WTC11 (cell line): ENCODE measurements at regions not wholly inside any gene's neighbourhood (a gene's known extent, or its start where the extent isn't known, plus 50 kb on each side); places are given as distances from the start of the nearest gene placed in this dataset.

Experiments used
- ATAC-seq: fragments of 200-7000 bp; cut with Tn5 transposase; 2 replicates; pipeline ENCODE4 v1.10.0; 2021; ENCODE audit warnings: mild to moderate bottlenecking, moderate library complexity
- CTCF ChIA-PET: fragments of 300-600 bp; sonication (Branson Sonifier 250); formaldehyde crosslinking; loops from one replicate; lab custom pipeline; 2021; ENCODE audit warnings: antibody characterized with exemption; lab: Charles Lee
- POLR2A ChIA-PET: fragments of 350-600 bp; sonication (Branson Sonifier 250); formaldehyde crosslinking; loops from one replicate; lab custom pipeline; 2021; ENCODE audit warnings: antibody characterized with exemption; lab: Charles Lee
- DNase-seq: peaks from one replicate; pipeline ENCODE4 v3.0.0; 2021; ENCODE audit warnings: low spot score
- H3K27ac Mint-ChIP-seq: 2 replicates; pipeline ENCODE4 v1.8.0; 2021; ENCODE audit warnings: mixed read lengths
- H3K27me3 Mint-ChIP-seq: 2 replicates; pipeline ENCODE4 v1.8.0; 2021; ENCODE audit warnings: low read depth, mild to moderate bottlenecking, moderate library complexity, mixed read lengths
- H3K36me3 Mint-ChIP-seq: 2 replicates; pipeline ENCODE4 v1.8.0; 2021; ENCODE audit warnings: mixed read lengths
- H3K4me1 Mint-ChIP-seq: 2 replicates; pipeline ENCODE4 v1.8.0; 2022; ENCODE audit warnings: mixed read lengths
- H3K4me3 Mint-ChIP-seq: 2 replicates; pipeline ENCODE4 v1.8.0; 2021; ENCODE audit warnings: mild to moderate bottlenecking, moderate library complexity, mixed read lengths
- H3K9me3 Mint-ChIP-seq: 2 replicates; pipeline ENCODE4 v1.8.0; 2021; ENCODE audit warnings: mixed read lengths
- CREB1 ChIP-seq: sonication (generic); formaldehyde crosslinking; IDR thresholded peaks from 2 replicates; pipeline ENCODE4 v1.8.0; 2023; ENCODE audit warnings: mild to moderate bottlenecking, missing genetic modification reagents
- CTCF ChIP-seq: fragments of 200-600 bp; IDR thresholded peaks from 2 replicates; pipeline ENCODE4 v1.8.0; 2022; ENCODE audit warnings: antibody characterized with exemption
- E2F1 ChIP-seq: sonication (generic); formaldehyde crosslinking; IDR thresholded peaks from 2 replicates; pipeline ENCODE4 v1.8.0; 2022; ENCODE audit warnings: mild to moderate bottlenecking, missing genetic modification reagents
- ELF4 ChIP-seq: sonication (generic); formaldehyde crosslinking; IDR thresholded peaks from 2 replicates; pipeline ENCODE4 v1.8.1; 2022; ENCODE audit warnings: low read depth, mild to moderate bottlenecking, moderate library complexity, missing genetic modification reagents
- GTF2I ChIP-seq: fragments of 250-450 bp; sonication (Bioruptor Pico); conservative IDR thresholded peaks from 2 replicates; pipeline ENCODE4 v1.4.0; 2021; ENCODE audit warnings: mild to moderate bottlenecking
- NFATC4 ChIP-seq: fragments of 250-450 bp; sonication (Bioruptor Pico); IDR thresholded peaks from 2 replicates; pipeline ENCODE4 v1.9.0; 2021; ENCODE audit warnings: mild to moderate bottlenecking
- NFYB ChIP-seq: sonication (generic); formaldehyde crosslinking; conservative IDR thresholded peaks from 2 replicates; pipeline ENCODE4 v1.8.0; 2022; ENCODE audit warnings: low read depth, missing genetic modification reagents
- NR1H2 ChIP-seq: sonication (generic); formaldehyde crosslinking; IDR thresholded peaks from 2 replicates; pipeline ENCODE4 v1.9.0; 2021; ENCODE audit warnings: mild to moderate bottlenecking, moderate library complexity, missing genetic modification reagents
- NR3C1 ChIP-seq: sonication (generic); formaldehyde crosslinking; conservative IDR thresholded peaks from 2 replicates; pipeline ENCODE4 v1.8.1; 2023; ENCODE audit warnings: low read depth, mild to moderate bottlenecking, missing genetic modification reagents
- PRRX2 ChIP-seq: fragments of 250-450 bp; sonication (Bioruptor Pico); IDR thresholded peaks from 2 replicates; pipeline ENCODE4 v1.8.0; 2021; ENCODE audit warnings: mild to moderate bottlenecking
- RORB ChIP-seq: fragments of 250-450 bp; sonication (Bioruptor Pico); IDR thresholded peaks from 2 replicates; pipeline ENCODE4 v1.9.0; 2021; ENCODE audit warnings: mild to moderate bottlenecking
- SMAD3 ChIP-seq: sonication (generic); formaldehyde crosslinking; IDR thresholded peaks from 2 replicates; pipeline ENCODE4 v1.8.0; 2022; ENCODE audit warnings: missing genetic modification reagents, mild to moderate bottlenecking, borderline replicate concordance
- TP53 ChIP-seq: sonication (generic); formaldehyde crosslinking; IDR thresholded peaks from 2 replicates; pipeline ENCODE4 v1.8.1; 2023; ENCODE audit warnings: mild to moderate bottlenecking, missing genetic modification reagents
- ZBTB43 ChIP-seq: sonication (generic); formaldehyde crosslinking; IDR thresholded peaks from 2 replicates; pipeline ENCODE4 v1.8.1; 2023; ENCODE audit warnings: mild to moderate bottlenecking, missing genetic modification reagents
- ZNF671 ChIP-seq: fragments of 250-450 bp; sonication (Bioruptor Pico); IDR thresholded peaks from 2 replicates; pipeline ENCODE4 v1.8.0; 2021; ENCODE audit warnings: mild to moderate bottlenecking
- TF ChIP-seq, protein P1 (sequence below): sonication (generic); formaldehyde crosslinking; IDR thresholded peaks from 2 replicates; pipeline ENCODE4 v1.8.1; 2023; ENCODE audit warnings: mild to moderate bottlenecking, missing genetic modification reagents, borderline replicate concordance
- TF ChIP-seq, protein P2 (sequence below): sonication (generic); formaldehyde crosslinking; IDR thresholded peaks from 2 replicates; pipeline ENCODE4 v1.8.1; 2022; ENCODE audit warnings: missing genetic modification reagents, borderline replicate concordance
- TF ChIP-seq, protein P3 (sequence below): sonication (generic); formaldehyde crosslinking; IDR thresholded peaks from 2 replicates; pipeline ENCODE4 v1.8.1; 2023; ENCODE audit warnings: mild to moderate bottlenecking, missing genetic modification reagents, moderate library complexity

GRCh38 chr2:217337771-217338170 lies 477.9 kb upstream of the TNP1 start:
- Mint-ChIP-seq H3K4me1 (peaks cover 23% of the 10 kb centered on the region), H3K36me3 (no peaks in the 10 kb centered on the region), H3K9me3 (no peaks in the 10 kb centered on the region), H3K27ac (no peak overlapping the region), H3K27me3 (peaks cover 43% of the 10 kb centered on the region), H3K4me3 (no peak overlapping the region)
- no peak for TF ChIP-seq CTCF
- no peak for TF ChIP-seq RORB (CRISPR knock-in tag)
- no peak for TF ChIP-seq GTF2I
- no peak for TF ChIP-seq NR1H2
- no peak for TF ChIP-seq PRRX2 (CRISPR knock-in tag)
- no peak for TF ChIP-seq TP53 (CRISPR knock-in tag)
- TF ChIP-seq E2F1 (CRISPR knock-in tag) = no peak
- no peak for TF ChIP-seq ZNF671
- no peak for TF ChIP-seq ELF4 (CRISPR knock-in tag)
- TF ChIP-seq SMAD3 (CRISPR knock-in tag) = no peak
- TF ChIP-seq CREB1 = no peak
- TF ChIP-seq ZBTB43 = no peak
- TF ChIP-seq, protein P1, sequence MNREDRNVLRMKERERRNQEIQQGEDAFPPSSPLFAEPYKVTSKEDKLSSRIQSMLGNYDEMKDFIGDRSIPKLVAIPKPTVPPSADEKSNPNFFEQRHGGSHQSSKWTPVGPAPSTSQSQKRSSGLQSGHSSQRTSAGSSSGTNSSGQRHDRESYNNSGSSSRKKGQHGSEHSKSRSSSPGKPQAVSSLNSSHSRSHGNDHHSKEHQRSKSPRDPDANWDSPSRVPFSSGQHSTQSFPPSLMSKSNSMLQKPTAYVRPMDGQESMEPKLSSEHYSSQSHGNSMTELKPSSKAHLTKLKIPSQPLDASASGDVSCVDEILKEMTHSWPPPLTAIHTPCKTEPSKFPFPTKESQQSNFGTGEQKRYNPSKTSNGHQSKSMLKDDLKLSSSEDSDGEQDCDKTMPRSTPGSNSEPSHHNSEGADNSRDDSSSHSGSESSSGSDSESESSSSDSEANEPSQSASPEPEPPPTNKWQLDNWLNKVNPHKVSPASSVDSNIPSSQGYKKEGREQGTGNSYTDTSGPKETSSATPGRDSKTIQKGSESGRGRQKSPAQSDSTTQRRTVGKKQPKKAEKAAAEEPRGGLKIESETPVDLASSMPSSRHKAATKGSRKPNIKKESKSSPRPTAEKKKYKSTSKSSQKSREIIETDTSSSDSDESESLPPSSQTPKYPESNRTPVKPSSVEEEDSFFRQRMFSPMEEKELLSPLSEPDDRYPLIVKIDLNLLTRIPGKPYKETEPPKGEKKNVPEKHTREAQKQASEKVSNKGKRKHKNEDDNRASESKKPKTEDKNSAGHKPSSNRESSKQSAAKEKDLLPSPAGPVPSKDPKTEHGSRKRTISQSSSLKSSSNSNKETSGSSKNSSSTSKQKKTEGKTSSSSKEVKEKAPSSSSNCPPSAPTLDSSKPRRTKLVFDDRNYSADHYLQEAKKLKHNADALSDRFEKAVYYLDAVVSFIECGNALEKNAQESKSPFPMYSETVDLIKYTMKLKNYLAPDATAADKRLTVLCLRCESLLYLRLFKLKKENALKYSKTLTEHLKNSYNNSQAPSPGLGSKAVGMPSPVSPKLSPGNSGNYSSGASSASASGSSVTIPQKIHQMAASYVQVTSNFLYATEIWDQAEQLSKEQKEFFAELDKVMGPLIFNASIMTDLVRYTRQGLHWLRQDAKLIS = no peak
- TF ChIP-seq NFATC4 (CRISPR knock-in tag) = no peak
- no peak for TF ChIP-seq NFYB (CRISPR knock-in tag)
- TF ChIP-seq, protein P2, sequence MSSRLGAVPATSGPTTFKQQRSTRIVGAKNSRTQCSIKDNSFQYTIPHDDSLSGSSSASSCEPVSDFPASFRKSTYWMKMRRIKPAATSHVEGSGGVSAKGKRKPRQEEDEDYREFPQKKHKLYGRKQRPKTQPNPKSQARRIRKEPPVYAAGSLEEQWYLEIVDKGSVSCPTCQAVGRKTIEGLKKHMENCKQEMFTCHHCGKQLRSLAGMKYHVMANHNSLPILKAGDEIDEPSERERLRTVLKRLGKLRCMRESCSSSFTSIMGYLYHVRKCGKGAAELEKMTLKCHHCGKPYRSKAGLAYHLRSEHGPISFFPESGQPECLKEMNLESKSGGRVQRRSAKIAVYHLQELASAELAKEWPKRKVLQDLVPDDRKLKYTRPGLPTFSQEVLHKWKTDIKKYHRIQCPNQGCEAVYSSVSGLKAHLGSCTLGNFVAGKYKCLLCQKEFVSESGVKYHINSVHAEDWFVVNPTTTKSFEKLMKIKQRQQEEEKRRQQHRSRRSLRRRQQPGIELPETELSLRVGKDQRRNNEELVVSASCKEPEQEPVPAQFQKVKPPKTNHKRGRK (CRISPR knock-in tag) = no peak
- TF ChIP-seq, protein P3, sequence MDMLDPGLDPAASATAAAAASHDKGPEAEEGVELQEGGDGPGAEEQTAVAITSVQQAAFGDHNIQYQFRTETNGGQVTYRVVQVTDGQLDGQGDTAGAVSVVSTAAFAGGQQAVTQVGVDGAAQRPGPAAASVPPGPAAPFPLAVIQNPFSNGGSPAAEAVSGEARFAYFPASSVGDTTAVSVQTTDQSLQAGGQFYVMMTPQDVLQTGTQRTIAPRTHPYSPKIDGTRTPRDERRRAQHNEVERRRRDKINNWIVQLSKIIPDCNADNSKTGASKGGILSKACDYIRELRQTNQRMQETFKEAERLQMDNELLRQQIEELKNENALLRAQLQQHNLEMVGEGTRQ (CRISPR knock-in tag) = no peak
- no peak for TF ChIP-seq NR3C1
- DNase-seq (no peak), ATAC-seq (no peak)
- POLR2A ChIA-PET = interaction anchor here (0.6 kb wide), 1 partner anchor 89 kb away, joined by 3 read pairs; no protein-coding TSS in a partner anchor
- CTCF ChIA-PET = no interaction called here
